Parathyroid adenoma (tissue), 2 donors: ENCODE measurements at regions not wholly inside any gene's neighbourhood (a gene's known extent, or its start where the extent isn't known, plus 50 kb on each side); places are given as distances from the start of the nearest gene placed in this dataset.

Experiments used
- H2AFZ ChIP-seq: fragments of 300-600 bp; sonication (generic); one replicate; pipeline ENCODE4 v1.7.0; 2017; ENCODE audit warnings: antibody characterized with exemption, mild to moderate bottlenecking
- H3K27ac ChIP-seq: fragments of 300-600 bp; sonication (generic); one replicate; pipeline ENCODE4 v1.7.0; 2017
- H3K27me3 ChIP-seq: fragments of 300-600 bp; sonication (generic); one replicate; pipeline ENCODE4 v1.7.0; 2017; ENCODE audit warnings: low read length; ENCODE audit not compliant: control insufficient read depth, insufficient read depth
- H3K36me3 ChIP-seq: fragments of 300-600 bp; sonication (generic); one replicate; pipeline ENCODE4 v1.7.0; 2017; ENCODE audit warnings: low read length; ENCODE audit not compliant: control insufficient read depth, insufficient read depth
- H3K4me1 ChIP-seq: fragments of 300-600 bp; sonication (generic); one replicate; pipeline ENCODE4 v1.7.0; 2017; ENCODE audit warnings: control low read depth
- H3K4me2 ChIP-seq: fragments of 300-600 bp; sonication (generic); one replicate; pipeline ENCODE4 v1.7.0; 2017; ENCODE audit warnings: low read length
- H3K4me3 ChIP-seq: fragments of 300-600 bp; sonication (generic); one replicate; pipeline ENCODE4 v1.7.0; 2017; ENCODE audit warnings: low read depth, low read length
- H3K79me2 ChIP-seq: fragments of 300-600 bp; sonication (generic); one replicate; pipeline ENCODE4 v1.7.0; 2017; ENCODE audit warnings: control low read depth
- H3K9ac ChIP-seq: fragments of 300-600 bp; sonication (generic); one replicate; pipeline ENCODE4 v1.7.0; 2017; ENCODE audit warnings: mild to moderate bottlenecking
- H3K9me3 ChIP-seq: fragments of 300-600 bp; sonication (generic); one replicate; pipeline ENCODE4 v1.7.0; 2017; ENCODE audit warnings: low read length; ENCODE audit not compliant: control insufficient read depth
- TF ChIP-seq, protein P1 (sequence below): fragments of 300-600 bp; sonication (generic); IDR thresholded peaks from one replicate; pipeline ENCODE4 v1.7.0; 2017; ENCODE audit warnings: antibody characterized with exemption, mild to moderate bottlenecking
- donor health status: primary hyperparathyroidism.

DNA sequence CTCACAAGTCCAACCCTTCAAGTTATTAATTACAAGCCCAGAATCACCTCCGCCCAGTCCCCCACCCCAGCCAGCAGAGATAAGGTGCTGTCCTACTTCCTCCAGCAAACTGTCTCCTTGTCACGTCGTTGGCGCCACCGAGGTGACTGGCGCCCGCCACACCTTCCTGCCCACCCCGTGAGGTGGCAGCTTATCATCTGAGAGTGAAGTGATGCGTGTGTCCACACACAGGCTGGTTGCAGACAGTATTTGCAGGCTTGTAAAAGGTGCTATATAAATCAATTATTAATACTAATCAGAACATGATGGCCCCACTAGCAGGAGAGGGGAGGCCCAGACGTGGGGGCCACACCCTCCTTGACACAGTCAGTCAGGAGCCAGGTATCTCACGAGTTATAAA, 786.6 kb upstream of the TBX3 start:
- TF ChIP-seq, protein P1, sequence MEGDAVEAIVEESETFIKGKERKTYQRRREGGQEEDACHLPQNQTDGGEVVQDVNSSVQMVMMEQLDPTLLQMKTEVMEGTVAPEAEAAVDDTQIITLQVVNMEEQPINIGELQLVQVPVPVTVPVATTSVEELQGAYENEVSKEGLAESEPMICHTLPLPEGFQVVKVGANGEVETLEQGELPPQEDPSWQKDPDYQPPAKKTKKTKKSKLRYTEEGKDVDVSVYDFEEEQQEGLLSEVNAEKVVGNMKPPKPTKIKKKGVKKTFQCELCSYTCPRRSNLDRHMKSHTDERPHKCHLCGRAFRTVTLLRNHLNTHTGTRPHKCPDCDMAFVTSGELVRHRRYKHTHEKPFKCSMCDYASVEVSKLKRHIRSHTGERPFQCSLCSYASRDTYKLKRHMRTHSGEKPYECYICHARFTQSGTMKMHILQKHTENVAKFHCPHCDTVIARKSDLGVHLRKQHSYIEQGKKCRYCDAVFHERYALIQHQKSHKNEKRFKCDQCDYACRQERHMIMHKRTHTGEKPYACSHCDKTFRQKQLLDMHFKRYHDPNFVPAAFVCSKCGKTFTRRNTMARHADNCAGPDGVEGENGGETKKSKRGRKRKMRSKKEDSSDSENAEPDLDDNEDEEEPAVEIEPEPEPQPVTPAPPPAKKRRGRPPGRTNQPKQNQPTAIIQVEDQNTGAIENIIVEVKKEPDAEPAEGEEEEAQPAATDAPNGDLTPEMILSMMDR = no peak
- Histone ChIP-seq H3K4me2 (no peak overlapping the region), H3K27ac (no peak overlapping the region), H3K79me2 (no peaks in the 10 kb centered on the region), H2AFZ (no peak overlapping the region), H3K4me1 (no peaks in the 10 kb centered on the region), H3K9ac (no peak overlapping the region), H3K36me3 (no peaks in the 10 kb centered on the region), H3K9me3 (no peaks in the 10 kb centered on the region), H3K27me3 (no peaks in the 10 kb centered on the region), H3K4me3 (no peak overlapping the region)

DNA sequence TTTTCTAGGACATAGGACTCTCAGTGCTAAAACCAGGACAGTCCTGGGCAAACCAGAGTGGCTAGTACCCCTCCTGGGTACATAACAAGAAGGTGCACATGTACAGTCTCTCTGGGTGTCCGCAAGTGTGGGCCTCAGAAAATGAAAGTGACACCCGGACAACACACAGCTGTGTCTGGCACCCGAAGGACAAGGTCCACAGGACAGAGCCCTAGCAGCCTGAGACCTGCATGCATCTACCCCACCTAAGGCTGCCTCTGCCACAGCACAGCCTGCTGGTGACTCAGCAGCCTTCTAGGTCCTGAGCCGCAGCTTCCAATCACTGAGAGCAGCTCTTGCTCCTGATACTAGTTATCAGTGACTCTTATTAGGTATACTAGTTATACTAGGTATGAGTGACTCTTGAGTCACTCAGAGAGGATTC, 784.1 kb upstream of the TBX3 start:
- H3K9ac ChIP-seq = no peak overlapping the region
- no peaks in the 10 kb centered on the region for H3K27me3 ChIP-seq
- H3K4me1 ChIP-seq = no peaks in the 10 kb centered on the region
- H3K27ac ChIP-seq = no peak overlapping the region
- H2AFZ ChIP-seq = no peak overlapping the region
- TF ChIP-seq, protein P1 = no peak
- no peak overlapping the region for H3K4me2 ChIP-seq
- H3K36me3 ChIP-seq = no peaks in the 10 kb centered on the region
- no peaks in the 10 kb centered on the region for H3K9me3 ChIP-seq
- H3K79me2 ChIP-seq = no peaks in the 10 kb centered on the region
- no peak overlapping the region for H3K4me3 ChIP-seq

DNA sequence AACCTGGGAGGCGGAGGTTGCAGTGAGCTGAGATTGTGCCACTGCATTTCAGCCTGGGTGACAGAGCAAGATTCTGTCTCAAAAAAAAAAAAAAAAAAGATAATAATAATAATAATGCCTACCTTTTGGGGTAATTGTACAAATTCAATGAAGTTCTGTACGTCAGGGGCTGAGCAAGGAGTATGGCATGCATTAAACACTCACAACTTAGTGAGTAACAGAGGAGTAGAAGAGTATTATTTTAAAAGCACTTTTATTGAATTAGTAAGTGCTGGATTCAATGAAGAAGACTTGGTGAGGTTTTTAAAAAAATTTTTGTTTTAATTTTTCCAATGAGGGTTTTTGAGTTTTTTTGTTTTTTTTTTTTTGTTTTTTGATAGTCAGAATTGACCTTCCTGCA, 783.6 kb upstream of the TBX3 start:
- H3K4me1 ChIP-seq = no peaks in the 10 kb centered on the region
- no peaks in the 10 kb centered on the region for H3K27me3 ChIP-seq
- TF ChIP-seq, protein P1 = no peak
- H3K4me3 ChIP-seq = no peak overlapping the region
- no peak overlapping the region for H3K27ac ChIP-seq
- H3K36me3 ChIP-seq = no peaks in the 10 kb centered on the region
- H3K9me3 ChIP-seq = no peaks in the 10 kb centered on the region
- no peak overlapping the region for H3K9ac ChIP-seq
- no peaks in the 10 kb centered on the region for H3K79me2 ChIP-seq
- no peak overlapping the region for H2AFZ ChIP-seq
- no peak overlapping the region for H3K4me2 ChIP-seq

DNA sequence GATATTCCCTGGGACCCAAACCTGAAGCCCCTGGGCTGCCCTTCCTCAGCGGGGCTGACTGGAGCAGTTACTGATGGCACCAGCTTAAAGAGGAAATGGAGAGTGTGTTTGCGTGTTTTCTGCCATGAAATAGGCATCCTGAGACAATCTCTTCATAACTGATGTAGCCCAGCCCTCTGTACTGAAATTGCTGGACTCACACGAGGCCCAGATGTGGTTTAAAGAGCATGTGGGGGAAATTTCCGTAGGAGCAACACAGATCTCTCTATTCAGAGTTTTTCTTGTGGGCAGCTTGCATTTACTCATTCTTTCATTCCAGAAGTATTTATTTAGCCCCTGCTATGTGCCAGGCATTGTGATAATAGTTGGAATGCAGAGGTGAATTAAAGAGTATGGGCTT, 782.1 kb upstream of the TBX3 start:
- H3K27ac ChIP-seq = no peak overlapping the region
- H3K27me3 ChIP-seq = no peaks in the 10 kb centered on the region
- H3K9me3 ChIP-seq = no peaks in the 10 kb centered on the region
- H3K79me2 ChIP-seq = no peaks in the 10 kb centered on the region
- H3K4me3 ChIP-seq = no peak overlapping the region
- no peak overlapping the region for H3K4me2 ChIP-seq
- H3K36me3 ChIP-seq = no peaks in the 10 kb centered on the region
- H3K4me1 ChIP-seq = no peaks in the 10 kb centered on the region
- TF ChIP-seq, protein P1 = no peak
- H3K9ac ChIP-seq = no peak overlapping the region
- H2AFZ ChIP-seq = no peak overlapping the region

DNA sequence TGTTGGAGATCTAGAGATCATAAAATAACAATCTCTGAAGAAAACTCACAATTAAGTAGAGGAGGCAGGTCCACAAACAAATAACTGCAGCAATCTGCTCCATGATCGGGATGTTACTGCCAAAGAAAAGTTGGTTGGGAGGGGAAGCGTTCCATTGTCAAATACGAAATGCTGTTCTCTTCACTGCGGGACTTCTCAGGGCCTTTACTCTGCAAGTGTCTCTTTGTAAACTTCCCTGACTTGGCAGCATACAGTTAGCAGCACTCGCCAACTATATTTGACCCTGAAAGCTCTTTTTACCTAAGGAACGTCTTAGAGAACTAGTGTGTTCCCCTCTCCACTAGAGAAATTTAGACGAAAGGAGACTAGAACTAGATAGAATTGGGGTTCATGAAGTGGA, 780.7 kb upstream of the TBX3 start:
- H3K27me3 ChIP-seq = no peaks in the 10 kb centered on the region
- TF ChIP-seq, protein P1 = no peak

More for the DNA sequence above, 780.7 kb upstream of the TBX3 start:
- Histone ChIP-seq H2AFZ (no peak overlapping the region), H3K36me3 (no peaks in the 10 kb centered on the region), H3K79me2 (no peaks in the 10 kb centered on the region), H3K9ac (no peak overlapping the region), H3K4me3 (no peak overlapping the region), H3K9me3 (no peaks in the 10 kb centered on the region), H3K4me1 (no peaks in the 10 kb centered on the region), H3K4me2 (no peak overlapping the region), H3K27ac (no peak overlapping the region)
